DND-41 (cell line): ENCODE measurements at regions not wholly inside any gene's neighbourhood (a gene's known extent, or its start where the extent isn't known, plus 50 kb on each side); places are given as distances from the start of the nearest gene placed in this dataset.

ENCODE experiments used
- CTCF ChIP-seq: IDR thresholded peaks from 2 replicates; pipeline ENCODE4 v1.5.1; 2012; ENCODE audit warnings: borderline replicate concordance, low read length, moderate library complexity, mild to moderate bottlenecking; ENCODE audit not compliant: poor library complexity, severe bottlenecking; ENCODE audit errors: extremely low read depth
- EZH2 ChIP-seq: IDR thresholded peaks from 3 replicates; pipeline ENCODE4 v1.6.1; 2012; ENCODE audit warnings: borderline replicate concordance, low read depth, mild to moderate bottlenecking, moderate library complexity, low read length, inconsistent platforms; ENCODE audit not compliant: severe bottlenecking

- TF ChIP-seq CTCF: no peak
- TF ChIP-seq EZH2: no peak
These were observed 503.2 kb upstream of the PCDH20 start for GRCh38 chr13:61918841-61919240.
